GM12878 (cell line): ENCODE measurements at regions not wholly inside any gene's neighbourhood (a gene's known extent, or its start where the extent isn't known, plus 50 kb on each side); places are given as distances from the start of the nearest gene placed in this dataset.

Experiments
- ATAC-seq: fragments of 200-7000 bp; cut with Tn5 transposase; 3 replicates; pipeline ENCODE4 v1.9.1; 2020; ENCODE audit warnings: mild to moderate bottlenecking, moderate library complexity
- BruUV-seq: library from RNA; stranded (reverse); fragments of 400-500 nt; replicated peaks from 2 replicates; lab custom pipeline; 2021; lab: Mats Ljungman, UMichigan
- CTCF ChIA-PET: fragments of 300-600 bp; sonication (Branson Sonifier 250); formaldehyde crosslinking; extraction: SDS; loops from one replicate; lab custom pipeline; 2021; ENCODE audit warnings: inconsistent platforms; lab: Yijun Ruan, JAX
- POLR2A ChIA-PET: fragments of 350-600 bp; formaldehyde crosslinking; extraction: SDS; loops from one replicate; lab custom pipeline; 2021; ENCODE audit warnings: inconsistent platforms; lab: Charles Lee
- RAD21 ChIA-PET: fragments of 300-600 bp; sonication (Branson Sonifier 250); formaldehyde crosslinking; loops from one replicate; lab custom pipeline; 2023; ENCODE audit warnings: antibody characterized with exemption; ENCODE audit not compliant: unreplicated experiment; lab: Charles Lee
- SMC1A ChIA-PET: fragments of 300-600 bp; sonication (Branson Sonifier 250); formaldehyde crosslinking; loops from one replicate; lab custom pipeline; 2023; ENCODE audit not compliant: unreplicated experiment, uncharacterized antibody; lab: Charles Lee
- DNase-seq: peaks from one replicate; pipeline ENCODE4 v3.0.0-alpha.2; 2011; ENCODE audit warnings: low read depth, low spot score
- FAIRE-seq: peaks from 3 replicates; lab custom pipeline; 2011; peaks lifted over from hg19 to GRCh38; lab: Jason Lieb, UNC
- H2AFZ ChIP-seq: 2 replicates; pipeline ENCODE4 v1.6.0; 2011; ENCODE audit warnings: low read depth, low read length, control low read depth; ENCODE audit not compliant: control insufficient read depth
- H3K27ac ChIP-seq: 2 replicates; pipeline ENCODE4 v1.5.1; 2011; ENCODE audit warnings: control low read depth; ENCODE audit not compliant: control insufficient read depth, insufficient read depth
- H3K27me3 ChIP-seq, 2 experiments: replicated peaks in 1 of 2; 2 replicates each; pipeline versions ENCODE4 v1.6.0 to v1.6.1; 2011; ENCODE audit warnings: low read length in 1 of 2; ENCODE audit not compliant: control insufficient read depth in 2 of 2, insufficient read depth in 2 of 2
- H3K36me3 ChIP-seq, 2 experiments: 2 replicates each; pipeline ENCODE4 v1.5.1; 2011; ENCODE audit warnings: low read length in 1 of 2; ENCODE audit not compliant: control insufficient read depth in 2 of 2, insufficient read depth in 2 of 2
- H3K4me1 ChIP-seq: 2 replicates; pipeline ENCODE4 v1.6.1; 2011; ENCODE audit warnings: mild to moderate bottlenecking, low read length, moderate library complexity, mixed read lengths; ENCODE audit not compliant: control insufficient read depth, insufficient read depth
- H3K4me2 ChIP-seq: 2 replicates; pipeline ENCODE4 v1.6.0; 2011; ENCODE audit warnings: control low read depth; ENCODE audit not compliant: control insufficient read depth, insufficient read depth
- H3K4me3 ChIP-seq: fragments of 200-600 bp; sonication (generic); 2 replicates; pipeline ENCODE4 v1.5.1; 2016
- H3K79me2 ChIP-seq: 2 replicates; pipeline ENCODE4 v1.6.0; 2011; ENCODE audit warnings: low read length; ENCODE audit not compliant: control insufficient read depth, insufficient read depth
- H3K9ac ChIP-seq: 2 replicates; pipeline ENCODE4 v1.8.0; 2011; ENCODE audit warnings: low read length, control low read depth, mixed read lengths; ENCODE audit not compliant: control insufficient read depth, insufficient read depth
- H3K9me3 ChIP-seq: replicated peaks from 3 replicates; pipeline ENCODE4 v1.5.1; 2011; ENCODE audit warnings: mild to moderate bottlenecking, low read length; ENCODE audit not compliant: control insufficient read depth, insufficient read depth
- H4K20me1 ChIP-seq: 2 replicates; pipeline ENCODE4 v1.6.0; 2011; ENCODE audit not compliant: control insufficient read depth, insufficient read depth
- BCL3 ChIP-seq: IDR thresholded peaks from 2 replicates; pipeline ENCODE4 v1.6.1; 2011; ENCODE audit warnings: borderline replicate concordance, low read depth, mild to moderate bottlenecking, moderate library complexity, low read length; ENCODE audit not compliant: insufficient read depth, poor library complexity, severe bottlenecking
- BCLAF1 ChIP-seq: fragments of 450-650 bp; IDR thresholded peaks from 2 replicates; pipeline ENCODE4 v1.6.1; 2017; ENCODE audit warnings: antibody characterized with exemption, mild to moderate bottlenecking, moderate library complexity
- CEBPZ ChIP-seq: fragments of 150-350 bp; IDR thresholded peaks from 2 replicates; pipeline ENCODE4 v1.6.1; 2016; ENCODE audit warnings: low read depth, low read length
- HSF1 ChIP-seq: fragments of 150-350 bp; IDR thresholded peaks from 2 replicates; pipeline ENCODE4 v1.6.1; 2014; ENCODE audit warnings: mild to moderate bottlenecking, low read depth, low read length
- IRF4 ChIP-seq: IDR thresholded peaks from 2 replicates; pipeline ENCODE4 v1.6.1; 2011; ENCODE audit warnings: low read depth, low read length
- NR2C1 ChIP-seq: fragments of 450-650 bp; IDR thresholded peaks from 2 replicates; pipeline ENCODE4 v1.6.1; 2017; ENCODE audit warnings: antibody characterized with exemption, mild to moderate bottlenecking, moderate library complexity
- POLR2AphosphoS2 ChIP-seq: IDR thresholded peaks from 2 replicates; pipeline ENCODE4 v1.6.1; 2011; ENCODE audit warnings: low read depth, mild to moderate bottlenecking, low read length, improper control_type of control experiment, moderate library complexity
- RB1 ChIP-seq: fragments of 450-650 bp; formaldehyde crosslinking; IDR thresholded peaks from 2 replicates; pipeline ENCODE4 v1.6.1; 2017; ENCODE audit warnings: mild to moderate bottlenecking, borderline replicate concordance
- RFX5 ChIP-seq: IDR thresholded peaks from 2 replicates; pipeline ENCODE4 v1.6.1; 2011; ENCODE audit warnings: low read depth, low read length, improper control_type of control experiment
- SMARCA5 ChIP-seq: fragments of 450-650 bp; IDR thresholded peaks from 2 replicates; pipeline ENCODE4 v1.6.1; 2017; ENCODE audit warnings: mild to moderate bottlenecking
- WGBS: methylation state at CpG from one replicate; pipeline ENCODE4 v1.1.6; 2016; ENCODE audit warnings: low lambda C conversion rate; ENCODE audit not compliant: insufficient replicate concordance, insufficient coverage; ENCODE audit errors: missing lambda C conversion rate; 5-methylcytosine and 5-hydroxymethylcytosine counted together
- in situ Hi-C: fragments of 300-500 bp; cut with MboI; formaldehyde crosslinking; loops from 9 replicates; pipeline ENCODE4 v1.14.3; 2018; ENCODE audit warnings: mixed read lengths
- intact Hi-C: fragments of 100-400 bp; cut with micrococcal nuclease; formaldehyde crosslinking; loops from one replicate; pipeline ENCODE4 v1.14.2; 2022; ENCODE audit not compliant: unreplicated experiment

- intact Hi-C loops: no loop called here
- Histone ChIP-seq H3K36me3 (no peaks in the 10 kb centered on the region), H4K20me1 (no peaks in the 10 kb centered on the region), H3K9me3 (no peaks in the 10 kb centered on the region), H3K4me2 (no peak overlapping the region), H2AFZ (no peak overlapping the region), H3K4me1 (no peaks in the 10 kb centered on the region), H3K27ac (no peak overlapping the region), H3K79me2 (no peaks in the 10 kb centered on the region), H3K27me3 (no peaks in the 10 kb centered on the region), H3K9ac (no peak overlapping the region), H3K4me3 (no peak overlapping the region)
- WGBS: 32% methylated on average over 2 of the region's 2 CpGs
- FAIRE-seq (no peak), ATAC-seq (no peak), DNase-seq (no peak)
- ChIA-PET POLR2A (no interaction called here), SMC1A (no interaction called here), CTCF (no interaction called here), RAD21 (no interaction called here)
- no TSS peak for BruUV-seq
- no peak for TF ChIP-seq SMARCA5
- no peak for TF ChIP-seq CEBPZ
- TF ChIP-seq HSF1: no peak
- TF ChIP-seq NR2C1: no peak
- no peak for TF ChIP-seq RB1
- no peak for TF ChIP-seq RFX5
- no peak for TF ChIP-seq BCL3
- TF ChIP-seq BCLAF1: no peak
- no peak for TF ChIP-seq IRF4
- TF ChIP-seq POLR2AphosphoS2: no peak
- in situ Hi-C loops: no loop called here
These were observed 837.6 kb upstream of the ADAMTS5 start for GRCh38 chr21:27804515-27804914.
